ENCODE measurements at regions not wholly inside any gene's neighbourhood (a gene's known extent, or its start where the extent isn't known, plus 50 kb on each side); places are given as distances from the start of the nearest gene placed in this dataset.

- TF ChIP-seq CTCF (IDR thresholded peaks at IDR 0.05), result no peak
- TF ChIP-seq POLR2A (IDR thresholded peaks at IDR 0.05), result no peak
Observed at GRCh38 chr12:77189901-77190416, 124.6 kb upstream of the E2F7 start.
